ENCODE measurements at regions not wholly inside any gene's neighbourhood (a gene's known extent, or its start where the extent isn't known, plus 50 kb on each side); places are given as distances from the start of the nearest gene placed in this dataset.

DNA sequence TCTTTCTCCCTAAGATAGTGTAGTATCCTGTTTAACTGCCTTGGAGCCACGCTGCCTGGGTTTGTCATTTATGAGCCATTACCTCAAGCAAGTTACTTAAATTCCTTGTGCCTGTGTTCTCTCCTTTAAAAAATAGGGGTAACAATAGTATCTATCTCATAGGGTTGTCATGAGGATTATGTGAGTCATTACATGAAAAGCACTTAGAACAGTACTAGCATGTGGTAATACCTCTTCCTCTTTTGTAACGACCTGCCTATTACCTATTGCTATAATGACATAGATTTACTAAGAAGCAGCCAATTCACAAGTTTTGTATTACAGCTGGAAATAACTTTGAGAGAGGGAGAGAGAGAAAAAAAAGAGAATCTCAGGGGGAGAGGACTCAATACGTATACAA is 834.7 kb downstream of the RAPGEF2 start:
- TF ChIP-seq, protein P1, sequence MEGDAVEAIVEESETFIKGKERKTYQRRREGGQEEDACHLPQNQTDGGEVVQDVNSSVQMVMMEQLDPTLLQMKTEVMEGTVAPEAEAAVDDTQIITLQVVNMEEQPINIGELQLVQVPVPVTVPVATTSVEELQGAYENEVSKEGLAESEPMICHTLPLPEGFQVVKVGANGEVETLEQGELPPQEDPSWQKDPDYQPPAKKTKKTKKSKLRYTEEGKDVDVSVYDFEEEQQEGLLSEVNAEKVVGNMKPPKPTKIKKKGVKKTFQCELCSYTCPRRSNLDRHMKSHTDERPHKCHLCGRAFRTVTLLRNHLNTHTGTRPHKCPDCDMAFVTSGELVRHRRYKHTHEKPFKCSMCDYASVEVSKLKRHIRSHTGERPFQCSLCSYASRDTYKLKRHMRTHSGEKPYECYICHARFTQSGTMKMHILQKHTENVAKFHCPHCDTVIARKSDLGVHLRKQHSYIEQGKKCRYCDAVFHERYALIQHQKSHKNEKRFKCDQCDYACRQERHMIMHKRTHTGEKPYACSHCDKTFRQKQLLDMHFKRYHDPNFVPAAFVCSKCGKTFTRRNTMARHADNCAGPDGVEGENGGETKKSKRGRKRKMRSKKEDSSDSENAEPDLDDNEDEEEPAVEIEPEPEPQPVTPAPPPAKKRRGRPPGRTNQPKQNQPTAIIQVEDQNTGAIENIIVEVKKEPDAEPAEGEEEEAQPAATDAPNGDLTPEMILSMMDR (IDR thresholded peaks at IDR 0.05) = no peak
- TF ChIP-seq EP300 (IDR thresholded peaks at IDR 0.05) (no peak), POLR2A (IDR thresholded peaks at IDR 0.05) (no peak)
